Loucy (cell line): ENCODE measurements at regions not wholly inside any gene's neighbourhood (a gene's known extent, or its start where the extent isn't known, plus 50 kb on each side); places are given as distances from the start of the nearest gene placed in this dataset.

Experiments used
- H2AFZ ChIP-seq: fragments of 200-600 bp; sonication (generic); 2 replicates; pipeline ENCODE4 v1.6.0; 2016; ENCODE audit warnings: antibody characterized with exemption, mild to moderate bottlenecking, low read length, moderate library complexity
- H3F3A ChIP-seq: fragments of 200-600 bp; 2 replicates; pipeline ENCODE4 v1.6.0; 2016; ENCODE audit warnings: antibody characterized with exemption, low read depth, mild to moderate bottlenecking
- H3K27me3 ChIP-seq: fragments of 200-600 bp; sonication (generic); 2 replicates; pipeline ENCODE4 v1.6.1; 2014; ENCODE audit warnings: low read length, mild to moderate bottlenecking; ENCODE audit not compliant: insufficient read depth, poor library complexity, severe bottlenecking
- H3K36me3 ChIP-seq: fragments of 200-600 bp; sonication (generic); 2 replicates; pipeline ENCODE4 v1.6.1; 2016; ENCODE audit warnings: low read length; ENCODE audit not compliant: insufficient read depth
- H3K4me1 ChIP-seq: fragments of 200-600 bp; sonication (generic); 2 replicates; pipeline ENCODE4 v1.5.1; 2014; ENCODE audit warnings: low read length, mild to moderate bottlenecking; ENCODE audit not compliant: insufficient read depth, poor library complexity, severe bottlenecking
- H3K4me2 ChIP-seq: fragments of 200-600 bp; sonication (generic); 2 replicates; pipeline ENCODE4 v1.6.0; 2014; ENCODE audit warnings: antibody characterized with exemption, low read length, low read depth, mild to moderate bottlenecking; ENCODE audit not compliant: poor library complexity, severe bottlenecking
- H3K4me3 ChIP-seq: fragments of 200-600 bp; sonication (generic); 2 replicates; pipeline ENCODE4 v1.5.1; 2014; ENCODE audit warnings: low read length, mild to moderate bottlenecking, mixed read lengths; ENCODE audit not compliant: poor library complexity, severe bottlenecking
- H3K79me2 ChIP-seq: fragments of 200-600 bp; sonication (generic); 2 replicates; pipeline ENCODE4 v1.6.1; 2014; ENCODE audit warnings: low read length; ENCODE audit not compliant: insufficient read depth
- H3K9ac ChIP-seq: fragments of 200-600 bp; sonication (generic); 2 replicates; pipeline ENCODE4 v1.6.0; 2014; ENCODE audit warnings: mild to moderate bottlenecking, low read depth, low read length, moderate library complexity; ENCODE audit not compliant: poor library complexity, severe bottlenecking
- H3K9me2 ChIP-seq: fragments of 200-600 bp; sonication (generic); replicated peaks from 2 replicates; pipeline ENCODE4 v1.6.1; 2016; ENCODE audit warnings: low read depth, low read length, mixed read lengths
- H3K9me3 ChIP-seq: fragments of 200-600 bp; sonication (generic); 2 replicates; pipeline ENCODE4 v1.6.1; 2014; ENCODE audit warnings: mild to moderate bottlenecking, antibody characterized with exemption, low read length, low read depth; ENCODE audit not compliant: insufficient read depth
- H4K20me1 ChIP-seq: fragments of 200-600 bp; sonication (generic); 2 replicates; pipeline ENCODE4 v1.6.0; 2014; ENCODE audit warnings: antibody characterized with exemption, low read length, mild to moderate bottlenecking; ENCODE audit not compliant: insufficient read depth, poor library complexity, severe bottlenecking
- EZH2phosphoT487 ChIP-seq: fragments of 200-600 bp; IDR thresholded peaks from 2 replicates; pipeline ENCODE4 v1.6.1; 2018; ENCODE audit warnings: antibody characterized with exemption, mild to moderate bottlenecking, moderate library complexity, borderline replicate concordance
- TF ChIP-seq, protein P1 (sequence below): fragments of 200-600 bp; sonication (generic); conservative IDR thresholded peaks from 2 replicates; pipeline ENCODE4 v1.5.1; 2014; ENCODE audit warnings: mild to moderate bottlenecking, antibody characterized with exemption, low read length

DNA sequence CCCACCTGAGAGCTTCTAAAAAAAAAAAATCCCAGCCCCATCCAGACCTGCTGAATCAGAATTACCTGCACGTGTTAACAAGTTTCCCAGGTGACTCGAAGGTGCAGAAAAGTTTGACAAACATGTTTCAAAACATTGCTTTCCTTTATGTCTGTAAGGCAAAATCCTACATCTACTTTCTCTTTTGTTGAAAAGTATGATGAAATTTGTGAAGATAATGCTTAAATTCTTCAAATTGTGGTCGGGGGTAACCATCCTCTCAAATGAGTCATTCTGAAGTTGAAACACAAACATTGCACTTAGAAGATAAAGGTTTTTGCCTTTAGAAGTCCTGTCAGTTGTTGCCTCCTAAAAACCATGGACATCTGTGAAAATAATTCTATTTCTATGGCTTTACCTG is 429.7 kb downstream of the EPHA7 start:
- H3K9ac ChIP-seq, result no peak overlapping the region
- H3K4me1 ChIP-seq, result no peaks in the 10 kb centered on the region
- no peak overlapping the region for H3K4me2 ChIP-seq
- H3K4me3 ChIP-seq, result no peak overlapping the region
- H3F3A ChIP-seq, result no peaks in the 10 kb centered on the region
- no peaks in the 10 kb centered on the region for H3K9me3 ChIP-seq
- H3K79me2 ChIP-seq, result no peaks in the 10 kb centered on the region
- no peaks in the 10 kb centered on the region for H3K36me3 ChIP-seq
- TF ChIP-seq, protein P1, sequence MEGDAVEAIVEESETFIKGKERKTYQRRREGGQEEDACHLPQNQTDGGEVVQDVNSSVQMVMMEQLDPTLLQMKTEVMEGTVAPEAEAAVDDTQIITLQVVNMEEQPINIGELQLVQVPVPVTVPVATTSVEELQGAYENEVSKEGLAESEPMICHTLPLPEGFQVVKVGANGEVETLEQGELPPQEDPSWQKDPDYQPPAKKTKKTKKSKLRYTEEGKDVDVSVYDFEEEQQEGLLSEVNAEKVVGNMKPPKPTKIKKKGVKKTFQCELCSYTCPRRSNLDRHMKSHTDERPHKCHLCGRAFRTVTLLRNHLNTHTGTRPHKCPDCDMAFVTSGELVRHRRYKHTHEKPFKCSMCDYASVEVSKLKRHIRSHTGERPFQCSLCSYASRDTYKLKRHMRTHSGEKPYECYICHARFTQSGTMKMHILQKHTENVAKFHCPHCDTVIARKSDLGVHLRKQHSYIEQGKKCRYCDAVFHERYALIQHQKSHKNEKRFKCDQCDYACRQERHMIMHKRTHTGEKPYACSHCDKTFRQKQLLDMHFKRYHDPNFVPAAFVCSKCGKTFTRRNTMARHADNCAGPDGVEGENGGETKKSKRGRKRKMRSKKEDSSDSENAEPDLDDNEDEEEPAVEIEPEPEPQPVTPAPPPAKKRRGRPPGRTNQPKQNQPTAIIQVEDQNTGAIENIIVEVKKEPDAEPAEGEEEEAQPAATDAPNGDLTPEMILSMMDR, result no peak
- TF ChIP-seq EZH2phosphoT487, result no peak
- no peaks in the 10 kb centered on the region for H3K27me3 ChIP-seq
- H4K20me1 ChIP-seq, result no peaks in the 10 kb centered on the region
- no peak overlapping the region; the same call in 1 of the 2 replicates for H2AFZ ChIP-seq
- no peaks in the 10 kb centered on the region for H3K9me2 ChIP-seq

DNA sequence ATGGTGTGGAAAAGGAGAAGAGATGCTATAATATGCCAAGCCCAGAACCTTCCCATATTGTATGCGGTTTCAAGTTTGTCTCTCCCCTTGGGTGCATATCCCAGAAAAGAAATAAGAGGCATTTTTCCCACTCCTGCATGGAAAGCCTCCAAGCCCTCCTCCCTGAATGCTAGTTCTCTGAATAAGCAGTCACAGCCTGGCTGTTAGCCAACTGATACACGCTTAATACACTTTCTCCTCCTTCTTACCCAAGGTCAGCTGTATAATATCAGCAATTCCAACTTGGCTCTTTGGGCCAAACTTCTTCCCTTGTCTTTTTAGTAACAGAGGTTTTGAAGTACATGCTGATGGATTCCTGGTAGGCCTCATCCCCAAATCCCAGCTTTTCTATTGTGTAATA is 440.1 kb downstream of the EPHA7 start:
- H3K79me2 ChIP-seq, result no peaks in the 10 kb centered on the region
- H3K9me2 ChIP-seq, result no peaks in the 10 kb centered on the region
- no peaks in the 10 kb centered on the region for H3K36me3 ChIP-seq
- H3K9ac ChIP-seq, result no peak overlapping the region
- H3K27me3 ChIP-seq, result no peaks in the 10 kb centered on the region
- TF ChIP-seq EZH2phosphoT487, result no peak
- TF ChIP-seq, protein P1, result no peak
- no peaks in the 10 kb centered on the region for H4K20me1 ChIP-seq
- H3K4me3 ChIP-seq, result no peak overlapping the region
- no peak overlapping the region for H3K4me2 ChIP-seq
- no peaks in the 10 kb centered on the region for H3K9me3 ChIP-seq
- no peaks in the 10 kb centered on the region for H3F3A ChIP-seq
- H2AFZ ChIP-seq, result no peak overlapping the region
- H3K4me1 ChIP-seq, result no peaks in the 10 kb centered on the region

DNA sequence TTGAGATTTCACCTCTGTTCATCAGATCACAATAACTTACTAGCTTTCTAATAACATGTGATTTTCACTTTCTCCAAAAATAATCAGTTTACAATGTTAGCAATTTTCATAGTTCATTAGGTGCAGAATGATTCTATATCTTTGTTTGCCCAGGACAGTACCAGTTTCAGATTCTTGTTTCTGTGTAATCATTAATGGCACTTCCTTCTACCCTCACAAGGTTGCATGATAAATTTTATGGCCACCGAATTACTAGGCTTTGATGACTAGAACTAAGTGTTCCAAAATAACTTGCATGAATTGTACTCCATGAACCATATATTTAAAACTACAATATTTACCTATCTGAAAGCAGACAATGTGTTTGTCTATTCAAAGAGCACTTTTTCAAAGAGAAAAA is 442.3 kb downstream of the EPHA7 start:
- Histone ChIP-seq H3F3A (no peaks in the 10 kb centered on the region), H2AFZ (no peak overlapping the region), H3K36me3 (no peaks in the 10 kb centered on the region), H4K20me1 (no peaks in the 10 kb centered on the region), H3K27me3 (no peaks in the 10 kb centered on the region), H3K4me2 (no peak overlapping the region), H3K4me3 (no peak overlapping the region), H3K9ac (no peak overlapping the region), H3K9me3 (no peaks in the 10 kb centered on the region), H3K4me1 (no peaks in the 10 kb centered on the region), H3K79me2 (no peaks in the 10 kb centered on the region), H3K9me2 (no peaks in the 10 kb centered on the region)
- TF ChIP-seq, protein P1, result no peak
- no peak for TF ChIP-seq EZH2phosphoT487
